Epithelial cell of proximal tubule (primary cell): ENCODE measurements at regions not wholly inside any gene's neighbourhood (a gene's known extent, or its start where the extent isn't known, plus 50 kb on each side); places are given as distances from the start of the nearest gene placed in this dataset.

Experiments used
- DNase-seq: peaks from one replicate; pipeline ENCODE4 v3.0.0-alpha.2; 2011; ENCODE audit warnings: low read depth
- H3K4me3 ChIP-seq: 2 replicates; pipeline ENCODE4 v1.5.1; 2011; ENCODE audit warnings: low read depth, mild to moderate bottlenecking, low read length
- CTCF ChIP-seq: conservative IDR thresholded peaks from 2 replicates; pipeline ENCODE4 v1.5.1; 2012; ENCODE audit warnings: low read depth, mild to moderate bottlenecking, low read length

- no peak for DNase-seq
- TF ChIP-seq CTCF, result no peak
- no peak overlapping the region for H3K4me3 ChIP-seq
Measured at GRCh38 chr6:114580882-114581281, 238.1 kb upstream of the HS3ST5 start.

GRCh38 chr6:114579486-114579885, 236.7 kb upstream of the HS3ST5 start:
- no peak for DNase-seq
- H3K4me3 ChIP-seq, result no peak overlapping the region
- no peak for TF ChIP-seq CTCF

- no peak for TF ChIP-seq CTCF
- no peak overlapping the region for H3K4me3 ChIP-seq
Measured at GRCh38 chr6:114577109-114577508, 234.3 kb upstream of the HS3ST5 start.

GRCh38 chr6:114576330-114576729, 233.5 kb upstream of the HS3ST5 start:
- H3K4me3 ChIP-seq, result no peak overlapping the region
- no peak for TF ChIP-seq CTCF
- no peak for DNase-seq

More at GRCh38 chr6:114577109-114577508, 234.3 kb upstream of the HS3ST5 start:
- no peak for DNase-seq

GRCh38 chr6:114569669-114570068, 226.8 kb upstream of the HS3ST5 start:
- no peak for DNase-seq
- TF ChIP-seq CTCF, result no peak
- H3K4me3 ChIP-seq, result no peak overlapping the region

GRCh38 chr6:114564302-114564933, 221.6 kb upstream of the HS3ST5 start:
- no peak for TF ChIP-seq CTCF
- DNase-seq, result no peak
- no peak overlapping the region for H3K4me3 ChIP-seq

- no peak for TF ChIP-seq CTCF
- no peak overlapping the region for H3K4me3 ChIP-seq
- DNase-seq, result no peak
Measured at GRCh38 chr6:114559419-114559818, 216.6 kb upstream of the HS3ST5 start.
